Left ventricle myocardium inferior (tissue), 1 donor: ENCODE measurements at regions not wholly inside any gene's neighbourhood (a gene's known extent, or its start where the extent isn't known, plus 50 kb on each side); places are given as distances from the start of the nearest gene placed in this dataset.

Experiments
- DNase-seq: peaks from one replicate; pipeline ENCODE4 v3.0.0-alpha.2; 2020
- H3K27ac ChIP-seq: fragments of 200-600 bp; replicated peaks from 2 replicates; pipeline ENCODE4 v1.8.0; 2021
- H3K27me3 ChIP-seq: fragments of 200-600 bp; 2 replicates; pipeline ENCODE4 v1.8.0; 2021; ENCODE audit warnings: low read depth
- H3K36me3 ChIP-seq: fragments of 200-600 bp; 2 replicates; pipeline ENCODE4 v1.8.0; 2021
- H3K4me1 ChIP-seq: fragments of 200-600 bp; 2 replicates; pipeline ENCODE4 v1.8.0; 2021
- H3K4me3 ChIP-seq: fragments of 200-600 bp; 2 replicates; pipeline ENCODE4 v1.8.0; 2021; ENCODE audit warnings: mild to moderate bottlenecking, moderate library complexity
- H3K9me3 ChIP-seq: fragments of 200-600 bp; replicated peaks from 2 replicates; pipeline ENCODE4 v1.8.0; 2021
- CTCF ChIP-seq: fragments of 200-600 bp; IDR thresholded peaks from 2 replicates; pipeline ENCODE4 v1.8.0; 2021; ENCODE audit warnings: antibody characterized with exemption, mild to moderate bottlenecking, borderline replicate concordance
- intact Hi-C: fragments of 100-400 bp; cut with micrococcal nuclease; formaldehyde crosslinking; loops from one replicate; pipeline ENCODE4 v1.11.0; 2022
- donor health status: DM: no; HTN: yes; CAD: no; lungs with severe emphysema.

GRCh38 chr10:120087109-120087508, 194.6 kb downstream of the SEC23IP start:
- intact Hi-C loops = no loop called here
- Histone ChIP-seq H3K36me3 (no peaks in the 10 kb centered on the region), H3K4me1 (no peaks in the 10 kb centered on the region), H3K27ac (no peak overlapping the region), H3K9me3 (no peaks in the 10 kb centered on the region), H3K4me3 (no peak overlapping the region), H3K27me3 (peaks cover 11% of the 10 kb centered on the region)
- no peak for TF ChIP-seq CTCF
- DNase-seq = no peak

GRCh38 chr10:120095875-120096274, 203.3 kb downstream of the SEC23IP start:
- H3K4me1 ChIP-seq = no peaks in the 10 kb centered on the region
- H3K9me3 ChIP-seq = no peaks in the 10 kb centered on the region
- H3K36me3 ChIP-seq = no peaks in the 10 kb centered on the region
- H3K4me3 ChIP-seq = no peak overlapping the region
- TF ChIP-seq CTCF = no peak
- intact Hi-C loops = no loop called here
- DNase-seq = no peak
- no peak overlapping the region for H3K27ac ChIP-seq
- H3K27me3 ChIP-seq = peaks cover 9% of the 10 kb centered on the region

DNA sequence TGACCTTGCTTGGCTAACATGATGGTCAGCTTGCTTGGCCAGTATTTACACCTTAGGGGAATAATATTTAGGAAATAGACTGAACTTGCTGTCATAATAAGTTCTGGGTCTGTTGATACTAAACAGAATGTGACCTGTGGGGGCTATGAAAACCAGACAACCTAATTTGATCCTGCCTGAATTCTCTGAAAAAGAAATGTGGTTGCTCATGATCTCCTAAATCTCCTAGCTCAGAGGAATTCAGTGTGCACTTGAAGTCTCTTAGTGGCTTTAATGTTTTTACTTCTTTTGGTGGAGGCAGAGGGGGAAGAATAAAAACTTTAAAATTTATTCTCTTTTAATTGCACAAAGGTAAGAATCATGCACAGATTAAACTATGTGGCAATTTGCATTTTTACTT, 205.2 kb downstream of the SEC23IP start:
- no peaks in the 10 kb centered on the region for H3K9me3 ChIP-seq
- no peak for TF ChIP-seq CTCF
- peaks cover 21% of the 10 kb centered on the region for H3K27me3 ChIP-seq
- H3K4me3 ChIP-seq = no peak overlapping the region
- no peaks in the 10 kb centered on the region for H3K36me3 ChIP-seq
- intact Hi-C loops = no loop called here
- H3K4me1 ChIP-seq = no peaks in the 10 kb centered on the region
- no peak overlapping the region for H3K27ac ChIP-seq
- DNase-seq = no peak

DNA sequence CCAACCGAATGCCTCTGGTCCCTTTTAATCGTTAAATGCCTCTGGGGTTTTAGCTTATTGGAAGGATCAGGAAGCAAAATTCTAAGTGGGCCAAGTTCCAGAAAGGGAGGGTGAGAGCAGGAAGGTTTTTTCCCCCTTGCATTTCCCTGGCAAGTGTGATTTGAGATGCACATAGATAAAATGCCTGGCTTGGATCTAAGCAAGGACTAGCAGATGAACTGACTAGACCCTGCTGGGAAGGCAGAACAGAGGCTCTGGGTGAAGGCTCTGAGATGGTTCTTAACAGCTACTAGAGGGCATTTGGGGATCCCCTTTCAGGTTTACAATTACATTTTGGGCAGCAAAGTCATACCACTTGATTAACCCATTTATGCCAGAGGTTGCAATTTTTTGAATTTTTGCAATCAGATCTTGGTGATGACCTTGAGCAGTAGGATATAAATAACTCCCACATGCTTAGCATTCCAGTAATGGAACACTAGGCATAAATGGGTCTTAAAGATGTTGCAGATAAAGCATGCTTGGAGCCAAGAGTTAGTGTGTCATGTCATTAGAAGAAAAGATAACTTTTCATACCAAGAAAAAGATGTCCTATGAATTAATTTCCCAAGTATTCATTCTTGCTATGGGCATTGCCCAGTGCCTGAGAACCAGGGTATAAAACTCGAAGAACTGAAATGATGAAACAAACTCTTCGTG, 205.9 kb downstream of the SEC23IP start:
- peaks cover 21% of the 10 kb centered on the region for H3K27me3 ChIP-seq
- DNase-seq = no peak
- H3K4me3 ChIP-seq = no peak overlapping the region
- TF ChIP-seq CTCF = no peak
- H3K9me3 ChIP-seq = no peaks in the 10 kb centered on the region
- no peak overlapping the region for H3K27ac ChIP-seq
- no peaks in the 10 kb centered on the region for H3K4me1 ChIP-seq
- intact Hi-C loops = no loop called here
- no peaks in the 10 kb centered on the region for H3K36me3 ChIP-seq

- H3K27ac ChIP-seq = no peak overlapping the region
- H3K9me3 ChIP-seq = no peaks in the 10 kb centered on the region
- no peak for TF ChIP-seq CTCF
- no peaks in the 10 kb centered on the region for H3K4me1 ChIP-seq
- H3K4me3 ChIP-seq = no peak overlapping the region
- intact Hi-C loops = no loop called here
- no peaks in the 10 kb centered on the region for H3K36me3 ChIP-seq
- DNase-seq = no peak
- peaks cover 32% of the 10 kb centered on the region for H3K27me3 ChIP-seq
Observed at GRCh38 chr10:120103738-120104560, 211.4 kb downstream of the SEC23IP start.
